ENCODE measurements at regions not wholly inside any gene's neighbourhood (a gene's known extent, or its start where the extent isn't known, plus 50 kb on each side); places are given as distances from the start of the nearest gene placed in this dataset.

GRCh38 chr6:4653141-4653540 lies 123.1 kb upstream of the CDYL start:
- no peak for TF ChIP-seq FOXA1 (IDR thresholded peaks at IDR 0.05)
- TF ChIP-seq L3MBTL2 (conservative IDR thresholded peaks at IDR 0.05), result no peak
- TF ChIP-seq SUZ12 (IDR thresholded peaks at IDR 0.05), result no peak
- no peak for TF ChIP-seq ARNT (IDR thresholded peaks at IDR 0.05)
- TF ChIP-seq PKNOX1 (IDR thresholded peaks at IDR 0.05), result no peak
- no peak for TF ChIP-seq NFRKB (IDR thresholded peaks at IDR 0.05)
- no peak for TF ChIP-seq BHLHE40 (IDR thresholded peaks at IDR 0.05; ENCODE audit: borderline replicate concordance)
- no peak for TF ChIP-seq FOXK2 (IDR thresholded peaks at IDR 0.05)
- TF ChIP-seq ZNF384 (IDR thresholded peaks at IDR 0.05), result no peak
- no peak for TF ChIP-seq SP1 (IDR thresholded peaks at IDR 0.05)
- no peak for TF ChIP-seq LEF1 (IDR thresholded peaks at IDR 0.05; ENCODE audit: borderline replicate concordance)

All from HEK293T (cell line).